ENCODE measurements at regions not wholly inside any gene's neighbourhood (a gene's known extent, or its start where the extent isn't known, plus 50 kb on each side); places are given as distances from the start of the nearest gene placed in this dataset.

GRCh38 chr22:47994045-47994444, 1231.6 kb downstream of the TBC1D22A start:
- DNase-seq (ENCODE audit: low spot score): no peak
- TF ChIP-seq CTCF (IDR thresholded peaks at IDR 0.05; ENCODE audit: extremely low read depth, missing control alignments): no peak

GRCh38 chr22:47990481-47990880, 1228.0 kb downstream of the TBC1D22A start:
- no peak for DNase-seq (ENCODE audit: low spot score)
- TF ChIP-seq CTCF (IDR thresholded peaks at IDR 0.05; ENCODE audit: extremely low read depth, missing control alignments): no peak

- TF ChIP-seq CTCF (IDR thresholded peaks at IDR 0.05; ENCODE audit: extremely low read depth, missing control alignments): no peak
- DNase-seq (ENCODE audit: low spot score): no peak
These were observed 1225.5 kb downstream of the TBC1D22A start for GRCh38 chr22:47987885-47988515.

- TF ChIP-seq CTCF (IDR thresholded peaks at IDR 0.05; ENCODE audit: extremely low read depth, missing control alignments): no peak
- no peak for DNase-seq (ENCODE audit: low spot score)
These were observed 1213.8 kb downstream of the TBC1D22A start for GRCh38 chr22:47976219-47976618.

GRCh38 chr22:47967831-47968230, 1205.4 kb downstream of the TBC1D22A start:
- no peak for DNase-seq (ENCODE audit: low spot score)
- no peak for TF ChIP-seq CTCF (IDR thresholded peaks at IDR 0.05; ENCODE audit: extremely low read depth, missing control alignments)

GRCh38 chr22:47966316-47966715, 1203.9 kb downstream of the TBC1D22A start:
- no peak for TF ChIP-seq CTCF (IDR thresholded peaks at IDR 0.05; ENCODE audit: extremely low read depth, missing control alignments)
- DNase-seq (ENCODE audit: low spot score): no peak

GRCh38 chr22:47965896-47966295, 1203.4 kb downstream of the TBC1D22A start:
- TF ChIP-seq CTCF (IDR thresholded peaks at IDR 0.05; ENCODE audit: extremely low read depth, missing control alignments): no peak
- DNase-seq (ENCODE audit: low spot score): no peak

Measured in GM20000 (cell line).